Astrocyte (in vitro differentiated cells and primary cell): ENCODE measurements at regions not wholly inside any gene's neighbourhood (a gene's known extent, or its start where the extent isn't known, plus 50 kb on each side); places are given as distances from the start of the nearest gene placed in this dataset.

Experiments used
- CTCF ChIP-seq: IDR thresholded peaks from 2 replicates; pipeline ENCODE4 v1.5.1; 2011; ENCODE audit warnings: low read depth, mild to moderate bottlenecking, inconsistent platforms, low read length, moderate library complexity; ENCODE audit not compliant: insufficient read depth
- EZH2 ChIP-seq: IDR thresholded peaks from 2 replicates; pipeline ENCODE4 v1.6.1; 2012; ENCODE audit warnings: mild to moderate bottlenecking, low read length, inconsistent platforms; ENCODE audit not compliant: insufficient read depth

GRCh38 chr15:95021816-95022215 is 790.5 kb downstream of the MCTP2 start:
- TF ChIP-seq CTCF: no peak
- TF ChIP-seq EZH2: no peak
